ENCODE measurements at regions not wholly inside any gene's neighbourhood (a gene's known extent, or its start where the extent isn't known, plus 50 kb on each side); places are given as distances from the start of the nearest gene placed in this dataset.

- TF ChIP-seq CTCF (IDR thresholded peaks at IDR 0.05; ENCODE audit: low read depth, low read length), result no peak
- Histone ChIP-seq H3K27ac (no peak overlapping the region), H3K27me3 (ENCODE audit: insufficient read depth, low read depth, severe bottlenecking) (no peaks in the 10 kb centered on the region), H3K4me3 (ENCODE audit: low read depth, low read length) (no peak overlapping the region), H3K36me3 (no peaks in the 10 kb centered on the region), H3K9me3 (ENCODE audit: severe bottlenecking) (no peaks in the 10 kb centered on the region)
- DNase-seq, result no peak
Observed at GRCh38 chr2:194718881-194719280, 938.1 kb upstream of the SLC39A10 start.

GRCh38 chr2:194714541-194714940 lies 942.5 kb upstream of the SLC39A10 start:
- Histone ChIP-seq H3K4me3 (ENCODE audit: low read depth, low read length) (no peak overlapping the region), H3K36me3 (no peaks in the 10 kb centered on the region), H3K27me3 (ENCODE audit: insufficient read depth, low read depth, severe bottlenecking) (no peaks in the 10 kb centered on the region), H3K27ac (no peak overlapping the region), H3K9me3 (ENCODE audit: severe bottlenecking) (no peaks in the 10 kb centered on the region)
- no peak for DNase-seq
- TF ChIP-seq CTCF (IDR thresholded peaks at IDR 0.05; ENCODE audit: low read depth, low read length), result no peak

GRCh38 chr2:194709840-194710239 lies 947.2 kb upstream of the SLC39A10 start:
- no peaks in the 10 kb centered on the region for H3K36me3 ChIP-seq
- no peak for DNase-seq
- TF ChIP-seq CTCF (IDR thresholded peaks at IDR 0.05; ENCODE audit: low read depth, low read length), result no peak
- H3K27me3 ChIP-seq (ENCODE audit: insufficient read depth, low read depth, severe bottlenecking), result no peaks in the 10 kb centered on the region
- no peaks in the 10 kb centered on the region for H3K9me3 ChIP-seq (ENCODE audit: severe bottlenecking)
- H3K27ac ChIP-seq, result no peak overlapping the region
- no peak overlapping the region for H3K4me3 ChIP-seq (ENCODE audit: low read depth, low read length)

GRCh38 chr2:194706179-194706578 lies 950.8 kb upstream of the SLC39A10 start:
- no peak for DNase-seq
- H3K27ac ChIP-seq, result no peak overlapping the region
- no peaks in the 10 kb centered on the region for H3K27me3 ChIP-seq (ENCODE audit: insufficient read depth, low read depth, severe bottlenecking)
- no peak overlapping the region for H3K4me3 ChIP-seq (ENCODE audit: low read depth, low read length)
- no peaks in the 10 kb centered on the region for H3K9me3 ChIP-seq (ENCODE audit: severe bottlenecking)
- H3K36me3 ChIP-seq, result no peaks in the 10 kb centered on the region
- no peak for TF ChIP-seq CTCF (IDR thresholded peaks at IDR 0.05; ENCODE audit: low read depth, low read length)

GRCh38 chr2:194705398-194705797 lies 951.6 kb upstream of the SLC39A10 start:
- H3K9me3 ChIP-seq (ENCODE audit: severe bottlenecking), result no peaks in the 10 kb centered on the region
- H3K4me3 ChIP-seq (ENCODE audit: low read depth, low read length), result no peak overlapping the region
- H3K27me3 ChIP-seq (ENCODE audit: insufficient read depth, low read depth, severe bottlenecking), result no peaks in the 10 kb centered on the region
- no peak for DNase-seq
- H3K36me3 ChIP-seq, result no peaks in the 10 kb centered on the region
- H3K27ac ChIP-seq, result no peak overlapping the region
- TF ChIP-seq CTCF (IDR thresholded peaks at IDR 0.05; ENCODE audit: low read depth, low read length), result no peak

GRCh38 chr2:194700726-194701125 lies 956.3 kb upstream of the SLC39A10 start:
- DNase-seq, result no peak
- H3K27ac ChIP-seq, result no peak overlapping the region
- no peak overlapping the region for H3K4me3 ChIP-seq (ENCODE audit: low read depth, low read length)
- H3K36me3 ChIP-seq, result no peaks in the 10 kb centered on the region
- no peaks in the 10 kb centered on the region for H3K27me3 ChIP-seq (ENCODE audit: insufficient read depth, low read depth, severe bottlenecking)
- H3K9me3 ChIP-seq (ENCODE audit: severe bottlenecking), result no peaks in the 10 kb centered on the region
- TF ChIP-seq CTCF (IDR thresholded peaks at IDR 0.05; ENCODE audit: low read depth, low read length), result no peak

Measured in WERI-Rb-1 (cell line).